ENCODE measurements at regions not wholly inside any gene's neighbourhood (a gene's known extent, or its start where the extent isn't known, plus 50 kb on each side); places are given as distances from the start of the nearest gene placed in this dataset.

- DNase-seq, result no peak
- Histone ChIP-seq H3K4me1 (ENCODE audit: control insufficient read depth in 3 of 3, insufficient read depth in 2 of 3, low read depth in 1 of 3, low read length in 2 of 3) (no peaks in the 10 kb centered on the region), H3K4me3 (ENCODE audit: low read depth in 1 of 3, low read length in 3 of 3) (no peak overlapping the region), H3K36me3 (ENCODE audit: control insufficient read depth in 3 of 3, insufficient read depth in 2 of 3, low read depth in 1 of 3, low read length in 3 of 3) (no peaks in the 10 kb centered on the region), H3K27ac (ENCODE audit: low read depth in 1 of 3, low read length in 2 of 3) (no peak overlapping the region), H3K9me3 (ENCODE audit: control insufficient read depth in 2 of 2, insufficient read depth in 1 of 2, low read depth in 1 of 2, low read length in 1 of 2) (no peaks in the 10 kb centered on the region), H3K27me3 (ENCODE audit: control insufficient read depth in 3 of 3, insufficient read depth in 3 of 3, low read length in 3 of 3) (no peaks in the 10 kb centered on the region)
- FAIRE-seq, result no peak
- 71 to 77% (median 76%) methylated on average over 3 of the region's 3 CpGs for WGBS, 3 donors
Measured at GRCh38 chr14:25488961-25489360, 439.0 kb upstream of the STXBP6 start.

- Histone ChIP-seq H3K36me3 (ENCODE audit: control insufficient read depth in 3 of 3, insufficient read depth in 2 of 3, low read depth in 1 of 3, low read length in 3 of 3) (no peaks in the 10 kb centered on the region), H3K4me1 (ENCODE audit: control insufficient read depth in 3 of 3, insufficient read depth in 2 of 3, low read depth in 1 of 3, low read length in 2 of 3) (no peaks in the 10 kb centered on the region), H3K27me3 (ENCODE audit: control insufficient read depth in 3 of 3, insufficient read depth in 3 of 3, low read length in 3 of 3) (no peaks in the 10 kb centered on the region), H3K4me3 (ENCODE audit: low read depth in 1 of 3, low read length in 3 of 3) (no peak overlapping the region), H3K27ac (ENCODE audit: low read depth in 1 of 3, low read length in 2 of 3) (no peak overlapping the region), H3K9me3 (ENCODE audit: control insufficient read depth in 2 of 2, insufficient read depth in 1 of 2, low read depth in 1 of 2, low read length in 1 of 2) (no peaks in the 10 kb centered on the region)
- DNase-seq (no peak), FAIRE-seq (no peak)
- 41 to 68% (median 47%) methylated on average over 1 of the region's 1 CpG for WGBS, 3 donors
Measured at GRCh38 chr14:25485381-25485780, 435.4 kb upstream of the STXBP6 start.

GRCh38 chr14:25484906-25485305 is 435.0 kb upstream of the STXBP6 start:
- Histone ChIP-seq H3K9me3 (ENCODE audit: control insufficient read depth in 2 of 2, insufficient read depth in 1 of 2, low read depth in 1 of 2, low read length in 1 of 2) (no peaks in the 10 kb centered on the region), H3K27ac (ENCODE audit: low read depth in 1 of 3, low read length in 2 of 3) (no peak overlapping the region), H3K4me1 (ENCODE audit: control insufficient read depth in 3 of 3, insufficient read depth in 2 of 3, low read depth in 1 of 3, low read length in 2 of 3) (no peaks in the 10 kb centered on the region), H3K4me3 (ENCODE audit: low read depth in 1 of 3, low read length in 3 of 3) (no peak overlapping the region), H3K36me3 (ENCODE audit: control insufficient read depth in 3 of 3, insufficient read depth in 2 of 3, low read depth in 1 of 3, low read length in 3 of 3) (no peaks in the 10 kb centered on the region), H3K27me3 (ENCODE audit: control insufficient read depth in 3 of 3, insufficient read depth in 3 of 3, low read length in 3 of 3) (no peaks in the 10 kb centered on the region)
- 29 to 47% (median 30%) methylated on average over 1 of the region's 1 CpG for WGBS, 3 donors
- FAIRE-seq (no peak), DNase-seq (no peak)

- no peaks in the 10 kb centered on the region for H3K27me3 ChIP-seq (ENCODE audit: control insufficient read depth in 3 of 3, insufficient read depth in 3 of 3, low read length in 3 of 3)
- H3K36me3 ChIP-seq (ENCODE audit: control insufficient read depth in 3 of 3, insufficient read depth in 2 of 3, low read depth in 1 of 3, low read length in 3 of 3), result no peaks in the 10 kb centered on the region
- no peak overlapping the region for H3K27ac ChIP-seq (ENCODE audit: low read depth in 1 of 3, low read length in 2 of 3)
- 74 to 80% (median 77%) methylated on average over 1 of the region's 1 CpG for WGBS, 3 donors
- no peak overlapping the region for H3K4me3 ChIP-seq (ENCODE audit: low read depth in 1 of 3, low read length in 3 of 3)
- no peak for FAIRE-seq
- H3K4me1 ChIP-seq (ENCODE audit: control insufficient read depth in 3 of 3, insufficient read depth in 2 of 3, low read depth in 1 of 3, low read length in 2 of 3), result no peaks in the 10 kb centered on the region
- no peak for DNase-seq
- no peaks in the 10 kb centered on the region for H3K9me3 ChIP-seq (ENCODE audit: control insufficient read depth in 2 of 2, insufficient read depth in 1 of 2, low read depth in 1 of 2, low read length in 1 of 2)
Measured at GRCh38 chr14:25484235-25484634, 434.3 kb upstream of the STXBP6 start.

GRCh38 chr14:25477316-25478098 is 427.6 kb upstream of the STXBP6 start:
- Histone ChIP-seq H3K27ac (ENCODE audit: low read depth in 1 of 3, low read length in 2 of 3) (no peak overlapping the region), H3K27me3 (ENCODE audit: control insufficient read depth in 3 of 3, insufficient read depth in 3 of 3, low read length in 3 of 3) (no peaks in the 10 kb centered on the region), H3K4me1 (ENCODE audit: control insufficient read depth in 3 of 3, insufficient read depth in 2 of 3, low read depth in 1 of 3, low read length in 2 of 3) (no peaks in the 10 kb centered on the region), H3K4me3 (ENCODE audit: low read depth in 1 of 3, low read length in 3 of 3) (no peak overlapping the region), H3K36me3 (ENCODE audit: control insufficient read depth in 3 of 3, insufficient read depth in 2 of 3, low read depth in 1 of 3, low read length in 3 of 3) (no peaks in the 10 kb centered on the region), H3K9me3 (ENCODE audit: control insufficient read depth in 2 of 2, insufficient read depth in 1 of 2, low read depth in 1 of 2, low read length in 1 of 2) (no peaks in the 10 kb centered on the region)
- FAIRE-seq (no peak), DNase-seq (no peak)
- WGBS, 3 donors, result 51 to 66% (median 60%) methylated on average over 2 of the region's 2 CpGs

GRCh38 chr14:25472700-25473099 is 422.8 kb upstream of the STXBP6 start:
- no peaks in the 10 kb centered on the region for H3K27me3 ChIP-seq (ENCODE audit: control insufficient read depth in 3 of 3, insufficient read depth in 3 of 3, low read length in 3 of 3)
- DNase-seq, result no peak
- H3K4me3 ChIP-seq (ENCODE audit: low read depth in 1 of 3, low read length in 3 of 3), result no peak overlapping the region
- no peaks in the 10 kb centered on the region for H3K4me1 ChIP-seq (ENCODE audit: control insufficient read depth in 3 of 3, insufficient read depth in 2 of 3, low read depth in 1 of 3, low read length in 2 of 3)
- no peak for FAIRE-seq
- H3K27ac ChIP-seq (ENCODE audit: low read depth in 1 of 3, low read length in 2 of 3), result no peak overlapping the region
- WGBS, 3 donors, result 88 to 100% (median 97%) methylated on average over 1 of the region's 1 CpG
- no peaks in the 10 kb centered on the region for H3K36me3 ChIP-seq (ENCODE audit: control insufficient read depth in 3 of 3, insufficient read depth in 2 of 3, low read depth in 1 of 3, low read length in 3 of 3)
- no peaks in the 10 kb centered on the region for H3K9me3 ChIP-seq (ENCODE audit: control insufficient read depth in 2 of 2, insufficient read depth in 1 of 2, low read depth in 1 of 2, low read length in 1 of 2)

- no peaks in the 10 kb centered on the region for H3K36me3 ChIP-seq (ENCODE audit: control insufficient read depth in 3 of 3, insufficient read depth in 2 of 3, low read depth in 1 of 3, low read length in 3 of 3)
- no peaks in the 10 kb centered on the region for H3K9me3 ChIP-seq (ENCODE audit: control insufficient read depth in 2 of 2, insufficient read depth in 1 of 2, low read depth in 1 of 2, low read length in 1 of 2)
- DNase-seq (no peak), FAIRE-seq (no peak)
- no peaks in the 10 kb centered on the region for H3K4me1 ChIP-seq (ENCODE audit: control insufficient read depth in 3 of 3, insufficient read depth in 2 of 3, low read depth in 1 of 3, low read length in 2 of 3)
- no peak overlapping the region for H3K4me3 ChIP-seq (ENCODE audit: low read depth in 1 of 3, low read length in 3 of 3)
- no peak overlapping the region for H3K27ac ChIP-seq (ENCODE audit: low read depth in 1 of 3, low read length in 2 of 3)
- no peaks in the 10 kb centered on the region for H3K27me3 ChIP-seq (ENCODE audit: control insufficient read depth in 3 of 3, insufficient read depth in 3 of 3, low read length in 3 of 3)
Measured at GRCh38 chr14:25464772-25465171, 414.8 kb upstream of the STXBP6 start.

GRCh38 chr14:25464078-25464477 is 414.1 kb upstream of the STXBP6 start:
- H3K27ac ChIP-seq (ENCODE audit: low read depth in 1 of 3, low read length in 2 of 3), result no peak overlapping the region
- DNase-seq (no peak), FAIRE-seq (no peak)
- no peaks in the 10 kb centered on the region for H3K4me1 ChIP-seq (ENCODE audit: control insufficient read depth in 3 of 3, insufficient read depth in 2 of 3, low read depth in 1 of 3, low read length in 2 of 3)
- H3K9me3 ChIP-seq (ENCODE audit: control insufficient read depth in 2 of 2, insufficient read depth in 1 of 2, low read depth in 1 of 2, low read length in 1 of 2), result no peaks in the 10 kb centered on the region
- no peak overlapping the region for H3K4me3 ChIP-seq (ENCODE audit: low read depth in 1 of 3, low read length in 3 of 3)
- H3K36me3 ChIP-seq (ENCODE audit: control insufficient read depth in 3 of 3, insufficient read depth in 2 of 3, low read depth in 1 of 3, low read length in 3 of 3), result no peaks in the 10 kb centered on the region
- no peaks in the 10 kb centered on the region for H3K27me3 ChIP-seq (ENCODE audit: control insufficient read depth in 3 of 3, insufficient read depth in 3 of 3, low read length in 3 of 3)

GRCh38 chr14:25463480-25463879 is 413.5 kb upstream of the STXBP6 start:
- Histone ChIP-seq H3K27ac (ENCODE audit: low read depth in 1 of 3, low read length in 2 of 3) (no peak overlapping the region), H3K4me3 (ENCODE audit: low read depth in 1 of 3, low read length in 3 of 3) (no peak overlapping the region), H3K27me3 (ENCODE audit: control insufficient read depth in 3 of 3, insufficient read depth in 3 of 3, low read length in 3 of 3) (no peaks in the 10 kb centered on the region), H3K36me3 (ENCODE audit: control insufficient read depth in 3 of 3, insufficient read depth in 2 of 3, low read depth in 1 of 3, low read length in 3 of 3) (no peaks in the 10 kb centered on the region), H3K4me1 (ENCODE audit: control insufficient read depth in 3 of 3, insufficient read depth in 2 of 3, low read depth in 1 of 3, low read length in 2 of 3) (no peaks in the 10 kb centered on the region), H3K9me3 (ENCODE audit: control insufficient read depth in 2 of 2, insufficient read depth in 1 of 2, low read depth in 1 of 2, low read length in 1 of 2) (no peaks in the 10 kb centered on the region)
- WGBS, 3 donors, result 51 to 66% (median 65%) methylated on average over 1 of the region's 1 CpG
- no peak for DNase-seq
- no peak for FAIRE-seq
